ENCODE measurements at regions not wholly inside any gene's neighbourhood (a gene's known extent, or its start where the extent isn't known, plus 50 kb on each side); places are given as distances from the start of the nearest gene placed in this dataset.

- DNase-seq (ENCODE audit: low read depth, low spot score), result no peak
- TF ChIP-seq, protein P1, sequence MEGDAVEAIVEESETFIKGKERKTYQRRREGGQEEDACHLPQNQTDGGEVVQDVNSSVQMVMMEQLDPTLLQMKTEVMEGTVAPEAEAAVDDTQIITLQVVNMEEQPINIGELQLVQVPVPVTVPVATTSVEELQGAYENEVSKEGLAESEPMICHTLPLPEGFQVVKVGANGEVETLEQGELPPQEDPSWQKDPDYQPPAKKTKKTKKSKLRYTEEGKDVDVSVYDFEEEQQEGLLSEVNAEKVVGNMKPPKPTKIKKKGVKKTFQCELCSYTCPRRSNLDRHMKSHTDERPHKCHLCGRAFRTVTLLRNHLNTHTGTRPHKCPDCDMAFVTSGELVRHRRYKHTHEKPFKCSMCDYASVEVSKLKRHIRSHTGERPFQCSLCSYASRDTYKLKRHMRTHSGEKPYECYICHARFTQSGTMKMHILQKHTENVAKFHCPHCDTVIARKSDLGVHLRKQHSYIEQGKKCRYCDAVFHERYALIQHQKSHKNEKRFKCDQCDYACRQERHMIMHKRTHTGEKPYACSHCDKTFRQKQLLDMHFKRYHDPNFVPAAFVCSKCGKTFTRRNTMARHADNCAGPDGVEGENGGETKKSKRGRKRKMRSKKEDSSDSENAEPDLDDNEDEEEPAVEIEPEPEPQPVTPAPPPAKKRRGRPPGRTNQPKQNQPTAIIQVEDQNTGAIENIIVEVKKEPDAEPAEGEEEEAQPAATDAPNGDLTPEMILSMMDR (IDR thresholded peaks at IDR 0.05; ENCODE audit: low read depth, low read length), result no peak
- H3K4me3 ChIP-seq (ENCODE audit: low read depth, low read length), result no peak overlapping the region
- in situ Hi-C loops (cut with HindIII; ENCODE audit: low sequenced_read_pairs), result no loop called here
These were observed 423.8 kb upstream of the JARID2 start for GRCh38 chr6:14822012-14822553.

- peak; percentile 20 for DNase-seq (ENCODE audit: low read depth, low spot score)
- in situ Hi-C loops (cut with HindIII; ENCODE audit: low sequenced_read_pairs), result no loop called here
- H3K4me3 ChIP-seq (ENCODE audit: low read depth, low read length), result no peak overlapping the region
- TF ChIP-seq, protein P1 (IDR thresholded peaks at IDR 0.05; ENCODE audit: low read depth, low read length), result no peak
These were observed 423.2 kb upstream of the JARID2 start for GRCh38 chr6:14822679-14823078.

DNA sequence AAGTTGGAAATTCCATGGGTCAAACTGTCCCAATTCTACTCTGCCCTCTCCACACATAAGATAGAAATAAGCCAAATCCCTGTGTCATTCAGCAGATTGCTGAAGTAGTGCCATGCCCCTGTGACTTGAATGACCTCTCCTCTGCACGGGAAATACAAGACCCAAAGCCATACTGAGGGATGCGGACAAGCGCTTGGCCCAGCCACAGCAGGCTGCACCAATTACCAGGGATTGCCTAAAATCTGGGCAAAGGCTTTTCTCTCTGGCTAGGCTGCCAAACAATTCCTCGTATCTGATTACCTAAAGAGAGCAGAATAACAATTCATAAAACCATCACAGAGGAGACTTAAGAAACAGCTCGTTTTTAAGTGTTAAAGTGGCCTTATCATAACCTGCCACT is 421.8 kb upstream of the JARID2 start:
- in situ Hi-C loops (cut with HindIII; ENCODE audit: low sequenced_read_pairs), result no loop called here
- H3K4me3 ChIP-seq (ENCODE audit: low read depth, low read length), result no peak overlapping the region
- no peak for DNase-seq (ENCODE audit: low read depth, low spot score)
- TF ChIP-seq, protein P1 (IDR thresholded peaks at IDR 0.05; ENCODE audit: low read depth, low read length), result no peak

DNA sequence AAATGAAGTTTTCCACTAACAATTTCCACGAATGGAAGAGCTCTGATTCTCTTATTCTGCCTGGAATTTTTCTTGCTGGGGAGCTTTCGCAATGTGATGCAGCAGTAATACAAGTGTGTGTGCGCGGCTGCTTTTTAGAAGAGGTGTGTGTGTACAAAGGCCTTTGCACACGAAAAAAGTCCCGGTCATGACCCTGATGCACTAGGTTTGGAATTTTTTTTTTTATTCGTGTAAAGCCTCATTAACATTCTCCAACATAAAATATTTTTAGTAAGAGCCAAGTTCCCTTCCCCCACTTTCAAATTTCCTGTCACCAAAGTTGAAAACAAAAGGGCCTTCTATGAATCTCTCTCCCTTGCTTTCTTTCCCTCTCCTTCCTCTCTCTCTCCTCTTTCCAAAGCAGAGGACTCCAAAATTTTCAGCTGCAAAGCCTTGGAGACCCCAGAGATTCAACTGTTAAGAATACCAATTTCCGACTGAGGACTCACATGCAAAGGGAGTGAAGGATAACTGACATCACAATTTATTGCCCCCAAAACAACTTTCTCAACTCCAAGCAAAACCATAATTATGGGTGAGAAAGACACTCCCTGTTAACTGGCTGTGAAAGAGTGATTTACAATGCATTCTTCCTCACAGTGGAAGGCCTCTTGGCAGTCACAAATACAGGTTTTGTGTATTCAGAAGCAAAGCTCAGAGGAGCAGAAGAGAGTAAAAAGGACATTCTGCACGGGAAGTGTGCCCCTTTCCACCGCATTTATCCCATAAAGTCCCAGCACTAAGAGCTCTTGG is 421.2 kb upstream of the JARID2 start:
- in situ Hi-C loops (cut with HindIII; ENCODE audit: low sequenced_read_pairs), result no loop called here
- TF ChIP-seq, protein P1 (IDR thresholded peaks at IDR 0.05; ENCODE audit: low read depth, low read length), result no peak
- no peak for DNase-seq (ENCODE audit: low read depth, low spot score)
- no peak overlapping the region for H3K4me3 ChIP-seq (ENCODE audit: low read depth, low read length)

- H3K4me3 ChIP-seq (ENCODE audit: low read depth, low read length), result no peak overlapping the region
- no peak for DNase-seq (ENCODE audit: low read depth, low spot score)
- in situ Hi-C loops (cut with HindIII; ENCODE audit: low sequenced_read_pairs), result no loop called here
- TF ChIP-seq, protein P1 (IDR thresholded peaks at IDR 0.05; ENCODE audit: low read depth, low read length), result no peak
These were observed 419.4 kb upstream of the JARID2 start for GRCh38 chr6:14826456-14826855.

- TF ChIP-seq, protein P1 (IDR thresholded peaks at IDR 0.05; ENCODE audit: low read depth, low read length), result no peak
- DNase-seq (ENCODE audit: low read depth, low spot score), result no peak
- H3K4me3 ChIP-seq (ENCODE audit: low read depth, low read length), result no peak overlapping the region
- in situ Hi-C loops (cut with HindIII; ENCODE audit: low sequenced_read_pairs), result no loop called here
These were observed 418.5 kb upstream of the JARID2 start for GRCh38 chr6:14827354-14827753.

Data from astrocyte of the spinal cord (primary cell).